ES-I3 (cell line): ENCODE measurements at regions not wholly inside any gene's neighbourhood (a gene's known extent, or its start where the extent isn't known, plus 50 kb on each side); places are given as distances from the start of the nearest gene placed in this dataset.

Experiments
- H3K36me3 ChIP-seq: 2 replicates; pipeline ENCODE4 v1.6.1; 2013; ENCODE audit warnings: mild to moderate bottlenecking, low read length, control low read depth, moderate library complexity; ENCODE audit not compliant: insufficient read depth
- H3K4me1 ChIP-seq: 2 replicates; pipeline ENCODE4 v1.6.1; 2013; ENCODE audit warnings: mild to moderate bottlenecking, control low read depth, low read length; ENCODE audit not compliant: insufficient read depth
- H3K9ac ChIP-seq: 2 replicates; pipeline ENCODE4 v1.6.1; 2013; ENCODE audit warnings: low read depth, mild to moderate bottlenecking, low read length, moderate library complexity
- H3K9me3 ChIP-seq: 2 replicates; pipeline ENCODE4 v1.6.1; 2013; ENCODE audit warnings: mild to moderate bottlenecking, low read length, moderate library complexity; ENCODE audit not compliant: control insufficient read depth, insufficient read depth

DNA sequence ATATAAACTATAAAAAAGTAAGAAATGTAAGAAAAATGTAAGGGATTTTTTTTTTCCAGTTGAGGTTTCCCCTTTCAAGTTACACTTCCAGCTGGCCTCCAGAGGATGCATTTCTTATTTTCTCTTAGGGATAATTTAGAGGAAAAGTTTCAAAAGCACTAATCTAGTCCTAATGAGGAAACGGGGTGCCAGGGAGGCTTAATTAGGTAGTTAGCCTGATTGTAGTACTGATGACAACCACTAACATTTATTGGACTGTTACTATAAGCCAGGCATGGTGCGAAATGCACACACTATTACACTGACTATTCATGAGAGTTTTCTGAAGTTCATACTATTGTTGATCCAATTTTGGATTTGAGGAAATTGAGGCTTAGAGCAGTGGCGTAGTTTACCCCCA, 290.8 kb upstream of the FMN2 start:
- H3K36me3 ChIP-seq: no peaks in the 10 kb centered on the region

DNA sequence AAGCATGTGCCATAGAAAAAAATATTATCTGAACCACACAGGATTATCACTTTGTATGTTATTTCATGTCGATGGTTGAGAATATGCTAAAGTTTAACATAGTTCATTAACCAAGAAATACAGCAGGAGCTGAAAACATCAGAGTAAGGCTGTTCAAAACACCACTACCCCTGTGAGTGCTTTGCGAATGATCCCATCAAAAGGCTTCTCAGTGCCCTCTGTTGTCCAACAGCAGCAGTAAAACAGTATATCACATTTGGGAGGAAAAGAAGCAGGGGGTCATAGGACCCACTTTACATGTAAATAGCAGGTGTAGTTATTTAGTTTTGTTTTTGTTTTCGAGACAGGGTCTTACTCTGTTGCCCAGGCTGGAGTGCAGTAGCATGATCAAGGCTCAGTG, 289.4 kb upstream of the FMN2 start:
- Histone ChIP-seq H3K9me3 (no peaks in the 10 kb centered on the region), H3K9ac (no peak overlapping the region), H3K4me1 (peaks cover 1% of the 10 kb centered on the region; the same call in 1 of the 2 replicates), H3K36me3 (no peaks in the 10 kb centered on the region)

More for the DNA sequence above, 290.8 kb upstream of the FMN2 start:
- H3K9ac ChIP-seq: no peak overlapping the region
- no peaks in the 10 kb centered on the region for H3K9me3 ChIP-seq
- no peaks in the 10 kb centered on the region for H3K4me1 ChIP-seq

DNA sequence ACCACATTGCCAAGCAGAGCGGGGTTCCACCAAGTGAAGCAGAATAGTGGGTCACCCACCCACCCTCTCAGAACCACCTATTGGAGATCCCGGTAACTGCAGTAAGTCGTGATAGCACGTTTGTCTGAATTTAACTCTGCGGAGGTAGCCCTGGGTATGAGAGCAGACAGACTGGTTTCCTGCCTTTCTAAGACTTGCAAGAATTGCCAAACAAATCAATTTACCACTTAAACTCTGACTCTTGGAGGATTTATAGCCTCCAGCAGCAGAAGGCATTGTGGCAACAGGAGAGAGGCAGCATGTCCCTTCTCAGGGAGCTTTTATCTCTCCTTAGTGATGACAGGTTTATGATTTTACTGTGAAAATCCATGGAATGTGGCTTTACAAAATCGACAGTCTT, 287.9 kb upstream of the FMN2 start:
- H3K9ac ChIP-seq: no peak overlapping the region
- no peaks in the 10 kb centered on the region for H3K36me3 ChIP-seq
- no peaks in the 10 kb centered on the region for H3K9me3 ChIP-seq
- peaks cover 10% of the 10 kb centered on the region; the same call in 1 of the 2 replicates for H3K4me1 ChIP-seq

- Histone ChIP-seq H3K9ac (no peak overlapping the region), H3K9me3 (no peaks in the 10 kb centered on the region), H3K36me3 (no peaks in the 10 kb centered on the region), H3K4me1 (peaks cover 10% of the 10 kb centered on the region; the same call in 1 of the 2 replicates)
Measured at GRCh38 chr1:239804266-239804665, 287.4 kb upstream of the FMN2 start.

- H3K36me3 ChIP-seq: no peaks in the 10 kb centered on the region
- H3K4me1 ChIP-seq: peaks cover 15% of the 10 kb centered on the region
Measured at GRCh38 chr1:239805042-239805441, 286.6 kb upstream of the FMN2 start.

DNA sequence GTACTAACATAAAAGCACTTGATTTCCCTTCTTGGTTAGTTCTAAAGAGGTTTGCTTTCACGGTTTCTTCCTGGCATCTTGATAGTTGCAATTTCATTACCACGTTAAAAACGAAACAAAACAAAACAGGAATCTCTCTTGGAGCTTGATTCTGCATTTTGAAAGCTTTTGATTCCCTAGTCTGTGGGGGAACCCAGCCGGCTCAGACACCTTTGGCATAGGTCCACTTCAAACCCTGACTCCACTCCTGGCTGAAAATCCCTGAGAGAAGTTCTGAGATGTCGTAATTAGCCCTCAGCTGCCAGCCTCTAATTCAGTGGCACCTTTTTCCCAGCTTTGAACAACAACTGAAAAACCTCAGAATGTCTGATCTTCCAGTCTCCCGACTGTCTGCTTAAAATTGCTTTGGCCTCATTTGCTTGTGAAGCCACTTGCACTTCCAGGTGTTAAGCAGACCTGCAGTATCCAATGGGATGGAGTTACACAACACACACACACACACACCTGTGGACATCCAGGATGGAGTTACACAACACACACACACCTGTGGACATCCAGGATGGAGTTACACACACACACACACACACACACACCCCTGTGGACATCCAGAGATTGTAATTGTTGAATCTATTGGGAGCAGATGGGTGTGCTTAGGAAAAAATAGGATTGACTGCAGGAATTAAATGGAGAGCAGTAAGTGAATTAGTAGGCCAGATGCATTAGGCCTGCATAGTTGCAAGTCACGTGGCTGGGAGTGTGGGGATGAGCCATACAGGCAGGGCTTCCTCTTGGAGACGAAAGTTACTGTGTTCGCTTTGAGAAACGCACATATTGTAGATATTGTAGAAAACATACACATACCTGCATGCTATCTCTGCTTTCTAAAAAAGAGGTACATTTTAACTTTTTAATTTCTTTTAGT, 285.6 kb upstream of the FMN2 start:
- H3K36me3 ChIP-seq: no peaks in the 10 kb centered on the region
- H3K4me1 ChIP-seq: peaks cover 26% of the 10 kb centered on the region
- H3K9me3 ChIP-seq: no peaks in the 10 kb centered on the region
- H3K9ac ChIP-seq: no peak overlapping the region

More at GRCh38 chr1:239805042-239805441, 286.6 kb upstream of the FMN2 start:
- no peaks in the 10 kb centered on the region for H3K9me3 ChIP-seq
- H3K9ac ChIP-seq: no peak overlapping the region

GRCh38 chr1:239806897-239807296, 284.8 kb upstream of the FMN2 start:
- no peak overlapping the region for H3K9ac ChIP-seq
- no peaks in the 10 kb centered on the region for H3K36me3 ChIP-seq
- peaks cover 34% of the 10 kb centered on the region for H3K4me1 ChIP-seq
- no peaks in the 10 kb centered on the region for H3K9me3 ChIP-seq

- Histone ChIP-seq H3K36me3 (no peaks in the 10 kb centered on the region), H3K9me3 (no peaks in the 10 kb centered on the region), H3K4me1 (peaks cover 35% of the 10 kb centered on the region), H3K9ac (no peak overlapping the region)
Measured at GRCh38 chr1:239807361-239807760, 284.3 kb upstream of the FMN2 start.

DNA sequence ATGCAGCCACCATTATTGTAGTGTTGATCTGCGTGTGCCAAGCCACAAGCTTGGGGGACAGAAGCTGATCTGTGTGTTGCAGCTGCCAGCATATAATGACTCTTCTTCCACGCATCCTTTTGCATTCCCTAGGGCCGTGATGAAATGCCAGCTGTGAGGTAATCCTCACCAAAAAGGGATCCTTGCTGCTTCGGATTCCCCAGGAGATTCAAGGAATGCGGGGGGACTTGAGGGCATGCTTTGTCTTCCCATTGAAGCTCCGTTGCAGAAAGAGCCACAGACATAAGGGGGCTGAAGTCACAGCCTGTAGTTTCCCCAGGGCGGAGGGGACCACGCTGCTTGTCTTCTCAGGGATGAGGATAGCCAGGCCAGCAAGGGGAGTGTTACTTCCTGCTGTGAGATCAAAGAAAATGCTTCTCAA, 281.6 kb upstream of the FMN2 start:
- no peaks in the 10 kb centered on the region for H3K36me3 ChIP-seq
- H3K4me1 ChIP-seq: peaks cover 46% of the 10 kb centered on the region
- H3K9me3 ChIP-seq: no peaks in the 10 kb centered on the region
- H3K9ac ChIP-seq: no peak overlapping the region

DNA sequence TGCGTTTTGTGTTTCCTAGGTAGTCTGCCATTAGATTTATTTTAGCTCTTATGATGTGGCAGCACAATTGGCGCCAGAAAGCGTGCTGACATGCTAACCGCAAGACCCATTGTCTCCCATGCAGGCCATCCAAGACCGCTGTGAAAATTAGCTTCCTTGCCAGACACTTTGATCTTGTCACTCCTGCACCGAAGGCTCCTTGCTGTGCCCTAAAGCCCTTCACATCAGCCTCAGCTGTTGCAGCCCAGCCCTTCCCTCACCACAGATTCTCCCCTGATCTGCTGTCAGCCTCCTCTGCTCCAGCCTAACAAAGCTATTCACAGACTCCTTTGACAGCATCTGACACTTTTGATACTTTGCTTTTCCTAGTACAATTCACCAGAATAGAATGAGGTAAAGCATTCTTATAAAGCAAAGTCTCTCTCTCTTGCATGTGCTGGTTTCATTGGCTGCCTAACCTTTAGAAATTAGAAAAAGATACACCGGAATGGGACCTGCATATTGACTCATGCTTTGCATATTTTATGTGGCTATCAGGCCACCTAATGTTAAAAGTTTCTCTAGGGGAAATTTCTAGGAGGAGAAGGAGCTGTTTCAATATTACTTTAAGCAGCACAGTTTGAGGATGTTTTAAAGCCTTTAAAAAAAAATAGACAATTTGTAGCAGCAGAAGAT, 280.3 kb upstream of the FMN2 start:
- no peaks in the 10 kb centered on the region for H3K36me3 ChIP-seq
- H3K9ac ChIP-seq: no peak overlapping the region
- H3K9me3 ChIP-seq: no peaks in the 10 kb centered on the region
- H3K4me1 ChIP-seq: peaks cover 56% of the 10 kb centered on the region

DNA sequence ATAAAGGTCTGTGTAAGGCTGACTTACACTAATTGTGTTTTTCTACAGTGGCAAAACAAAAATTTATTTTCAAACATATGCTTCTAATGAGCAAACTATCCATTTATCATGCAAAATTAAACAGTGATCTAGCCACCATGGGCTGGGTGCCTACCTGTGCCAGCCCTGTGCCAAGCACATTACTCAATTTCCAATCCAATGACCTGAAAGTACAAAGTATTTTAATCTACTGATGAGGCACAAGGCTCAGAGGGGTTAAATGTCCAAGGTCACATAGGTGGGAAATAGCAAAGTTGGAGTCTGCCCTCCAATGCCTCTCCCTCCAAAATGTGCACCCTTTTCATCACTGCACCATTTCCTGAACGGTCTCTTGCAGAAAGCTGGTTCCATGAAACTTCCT, 279.1 kb upstream of the FMN2 start:
- H3K4me1 ChIP-seq: peaks cover 60% of the 10 kb centered on the region
- no peaks in the 10 kb centered on the region for H3K9me3 ChIP-seq
- H3K9ac ChIP-seq: no peak overlapping the region
- no peaks in the 10 kb centered on the region for H3K36me3 ChIP-seq

GRCh38 chr1:239814306-239814881, 277.3 kb upstream of the FMN2 start:
- no peaks in the 10 kb centered on the region for H3K9me3 ChIP-seq
- H3K36me3 ChIP-seq: no peaks in the 10 kb centered on the region
- H3K4me1 ChIP-seq: peaks cover 56% of the 10 kb centered on the region
- no peak overlapping the region; the same call in 1 of the 2 replicates for H3K9ac ChIP-seq

- no peaks in the 10 kb centered on the region for H3K36me3 ChIP-seq
- no peak overlapping the region for H3K9ac ChIP-seq
- H3K9me3 ChIP-seq: no peaks in the 10 kb centered on the region
- H3K4me1 ChIP-seq: peaks cover 50% of the 10 kb centered on the region
Measured at GRCh38 chr1:239815074-239815473, 276.6 kb upstream of the FMN2 start.

DNA sequence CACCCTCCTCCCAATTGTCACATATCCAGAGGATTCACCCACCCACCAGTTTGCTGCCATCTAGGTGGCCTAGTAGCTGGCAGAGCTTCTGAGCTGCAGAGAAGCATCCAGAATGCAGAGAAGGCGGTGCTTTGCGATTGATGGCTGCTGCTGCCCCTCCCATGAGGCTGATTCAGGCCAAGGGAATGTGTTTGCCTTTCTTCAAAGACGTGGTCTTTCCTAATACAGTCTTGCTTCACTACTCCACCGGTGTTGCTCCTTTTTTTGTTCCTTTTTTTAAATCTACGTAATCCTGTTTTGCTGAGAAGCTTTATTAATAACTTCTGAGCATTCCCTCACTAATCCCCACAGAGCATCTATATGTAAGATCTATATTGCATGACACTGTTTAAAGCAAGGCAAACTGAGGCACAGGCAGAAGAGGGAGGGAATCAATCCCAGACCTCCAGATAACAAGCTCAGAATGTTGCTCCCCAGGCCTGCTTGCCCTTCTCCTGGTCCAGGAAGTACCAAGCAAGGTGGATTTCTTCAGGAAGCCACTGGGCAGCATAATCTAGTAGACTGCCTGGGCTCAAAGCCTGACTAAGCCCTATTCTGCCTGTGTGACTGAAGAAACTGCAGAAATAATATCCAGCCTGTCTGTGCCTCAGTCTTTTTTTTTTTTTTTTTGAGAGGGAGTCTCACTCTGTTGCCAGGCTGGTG, 275.5 kb upstream of the FMN2 start:
- peak overlapping the region; percentile 25; the same call in 1 of the 2 replicates for H3K9ac ChIP-seq
- H3K4me1 ChIP-seq: peaks cover 39% of the 10 kb centered on the region
- no peaks in the 10 kb centered on the region for H3K9me3 ChIP-seq
- no peaks in the 10 kb centered on the region for H3K36me3 ChIP-seq
